ENCODE measurements at regions not wholly inside any gene's neighbourhood (a gene's known extent, or its start where the extent isn't known, plus 50 kb on each side); places are given as distances from the start of the nearest gene placed in this dataset.
A peak's percentile ranks its signal among the peaks of the same experiment; 100 is the strongest.
"Not testable (repeated sequence)": the region's sequence is repeated elsewhere in the genome, so short reads cannot be mapped to it uniquely, and the experiment has no call there.

GRCh38 chr5:113723021-113723420 is 209.5 kb downstream of the YTHDC2 start:
- DNase-seq = no peak

- DNase-seq = no peak
Observed at GRCh38 chr5:113735751-113736150, 222.3 kb downstream of the YTHDC2 start.

- DNase-seq = no peak
Observed at GRCh38 chr5:113742176-113742575, 228.7 kb downstream of the YTHDC2 start.

- DNase-seq = no peak
Observed at GRCh38 chr5:113742639-113743038, 229.1 kb downstream of the YTHDC2 start.

GRCh38 chr5:113748403-113748802 is 234.9 kb downstream of the YTHDC2 start:
- DNase-seq = no peak

GRCh38 chr5:113749334-113749733 is 235.8 kb downstream of the YTHDC2 start:
- no peak for DNase-seq

GRCh38 chr5:113753182-113753581 is 239.7 kb downstream of the YTHDC2 start:
- not testable (repeated sequence) for DNase-seq

- no peak for DNase-seq
Observed at GRCh38 chr5:113755516-113755915, 242.0 kb downstream of the YTHDC2 start.

GRCh38 chr5:113757508-113757907 is 244.0 kb downstream of the YTHDC2 start:
- DNase-seq = no peak

- DNase-seq = no peak
Observed at GRCh38 chr5:113759505-113759904, 246.0 kb downstream of the YTHDC2 start.

- DNase-seq = no peak
Observed at GRCh38 chr5:113760486-113760885, 247.0 kb downstream of the YTHDC2 start.

- no peak for DNase-seq
Observed at GRCh38 chr5:113761594-113761993, 248.1 kb downstream of the YTHDC2 start.

- DNase-seq = no peak
Observed at GRCh38 chr5:113764382-113764781, 250.9 kb downstream of the YTHDC2 start.

- DNase-seq = not testable (repeated sequence)
Observed at GRCh38 chr5:113766827-113767226, 253.3 kb downstream of the YTHDC2 start.

GRCh38 chr5:113770648-113771047 is 257.2 kb downstream of the YTHDC2 start:
- no peak for DNase-seq

- DNase-seq = peak; percentile 8
Observed at GRCh38 chr5:113771483-113771882, 258.0 kb downstream of the YTHDC2 start.

- DNase-seq = no peak
Observed at GRCh38 chr5:113776168-113776567, 262.7 kb downstream of the YTHDC2 start.

- no peak for DNase-seq
Observed at GRCh38 chr5:113776832-113777525, 263.5 kb downstream of the YTHDC2 start.

GRCh38 chr5:113778147-113778546 is 264.7 kb downstream of the YTHDC2 start:
- DNase-seq = no peak

- no peak for DNase-seq
Observed at GRCh38 chr5:113788141-113788655, 274.7 kb downstream of the YTHDC2 start.

- DNase-seq = no peak
Observed at GRCh38 chr5:113789769-113790168, 276.3 kb downstream of the YTHDC2 start.

- no peak for DNase-seq
Observed at GRCh38 chr5:113792806-113793205, 279.3 kb downstream of the YTHDC2 start.

GRCh38 chr5:113794981-113795380 is 281.5 kb downstream of the YTHDC2 start:
- DNase-seq = no peak

- DNase-seq = no peak
Observed at GRCh38 chr5:113800686-113801085, 287.2 kb downstream of the YTHDC2 start.

- DNase-seq = no peak
Observed at GRCh38 chr5:113804264-113804663, 290.8 kb downstream of the YTHDC2 start.

All from suppressor macrophage treated with lipopolysaccharide for 4 hours (primary cell).